ENCODE measurements at regions not wholly inside any gene's neighbourhood (a gene's known extent, or its start where the extent isn't known, plus 50 kb on each side); places are given as distances from the start of the nearest gene placed in this dataset.

GRCh38 chr5:110038297-110038997 is 348.7 kb downstream of the MAN2A1 start:
- DNase-seq, result no peak

- DNase-seq, result no peak
Measured at GRCh38 chr5:110040178-110040577, 350.5 kb downstream of the MAN2A1 start.

DNA sequence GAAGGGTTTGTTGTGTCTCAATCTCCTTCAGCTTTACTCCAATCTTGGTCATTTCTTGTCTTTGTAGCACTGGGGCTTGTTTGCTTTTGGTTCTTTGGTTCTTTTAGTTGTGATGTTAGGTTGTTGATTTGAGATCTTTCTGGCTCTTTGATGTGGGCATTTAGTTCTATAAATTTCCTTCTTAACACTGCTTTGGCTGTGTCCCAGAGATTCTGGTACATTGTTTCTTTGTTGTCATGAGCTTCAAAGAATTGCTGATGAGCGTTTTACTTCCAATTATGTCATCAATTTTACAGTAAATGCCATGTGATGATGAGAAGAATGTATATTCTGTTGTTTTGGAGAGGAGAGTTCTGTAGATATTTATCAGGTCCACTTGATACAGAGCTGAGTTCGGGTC is 353.3 kb downstream of the MAN2A1 start:
- DNase-seq, result no peak

- DNase-seq, result peak; percentile 51
Measured at GRCh38 chr5:110045158-110045557, 355.4 kb downstream of the MAN2A1 start.

DNA sequence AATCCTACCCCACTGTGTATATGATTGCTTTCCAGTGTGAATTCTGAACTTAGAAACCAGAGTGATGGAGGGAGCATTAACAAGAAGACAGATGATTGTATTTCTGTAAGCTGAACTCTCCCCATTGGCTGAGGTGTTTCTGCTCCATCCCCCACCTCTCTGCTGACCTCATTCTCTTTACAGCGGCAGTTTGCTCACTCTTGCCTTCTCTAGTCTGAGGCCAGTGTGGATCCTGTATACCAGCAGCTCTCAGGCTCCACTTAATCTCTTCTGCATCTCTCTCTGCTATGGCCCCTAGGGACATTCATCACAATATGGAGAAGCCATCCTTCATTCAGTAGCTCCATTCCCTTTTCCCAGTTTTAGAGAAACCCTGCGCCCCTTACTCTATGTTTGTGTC is 358.8 kb downstream of the MAN2A1 start:
- no peak for DNase-seq

DNA sequence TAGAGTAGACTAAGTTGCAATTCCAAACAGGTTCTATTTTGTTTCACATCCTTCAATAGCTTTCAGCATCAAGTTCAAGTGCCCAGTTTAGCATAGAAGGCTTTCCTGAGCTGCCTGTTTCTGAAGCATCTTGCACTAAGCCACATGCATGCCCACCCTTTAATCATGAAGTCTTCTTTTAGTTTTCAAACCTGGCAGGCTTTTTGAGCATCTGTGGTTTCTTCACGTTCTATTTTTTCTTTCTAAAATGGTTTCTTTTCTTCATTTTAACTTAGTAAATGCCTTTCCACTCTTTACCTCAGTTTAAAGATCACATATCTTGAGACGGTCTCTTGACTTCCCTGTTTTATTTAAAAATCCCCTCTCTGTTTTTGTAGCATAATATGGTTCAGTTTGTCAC is 360.1 kb downstream of the MAN2A1 start:
- no peak for DNase-seq

DNA sequence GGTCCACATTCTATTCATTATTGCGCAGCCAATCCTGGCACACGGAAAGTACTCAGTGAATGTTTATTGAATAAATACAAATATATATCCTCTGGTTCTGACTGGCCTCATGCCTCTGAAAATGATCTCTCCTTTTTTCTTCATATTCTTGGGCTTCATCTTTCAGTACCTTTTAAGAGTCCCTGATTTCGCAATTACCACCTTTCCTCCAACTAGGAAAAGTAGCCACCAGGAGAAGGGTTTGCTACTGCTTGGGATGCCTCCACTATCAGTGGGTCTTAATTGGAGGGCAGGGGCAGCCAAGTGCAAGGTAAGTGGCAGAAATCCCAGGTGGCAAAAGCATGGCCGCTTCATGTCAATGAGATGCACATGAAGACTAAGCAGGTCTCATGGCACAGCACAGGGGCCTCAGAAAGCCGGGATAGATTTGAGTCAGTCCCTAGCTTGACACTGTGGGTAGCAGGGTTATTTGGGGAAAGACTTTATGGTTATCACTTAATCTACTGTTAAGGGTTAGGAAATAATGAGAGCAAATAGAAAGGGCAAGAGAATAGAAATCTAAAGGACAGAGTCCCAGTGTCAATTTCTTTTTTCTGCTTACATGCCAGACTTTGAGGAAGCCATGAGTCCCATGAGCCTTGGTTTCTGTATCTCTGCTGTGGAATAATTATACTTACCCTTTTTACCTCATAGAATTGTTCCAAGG is 361.1 kb downstream of the MAN2A1 start:
- no peak for DNase-seq

GRCh38 chr5:110053205-110053604 is 363.5 kb downstream of the MAN2A1 start:
- DNase-seq, result no peak

GRCh38 chr5:110053824-110054223 is 364.1 kb downstream of the MAN2A1 start:
- DNase-seq, result no peak

DNA sequence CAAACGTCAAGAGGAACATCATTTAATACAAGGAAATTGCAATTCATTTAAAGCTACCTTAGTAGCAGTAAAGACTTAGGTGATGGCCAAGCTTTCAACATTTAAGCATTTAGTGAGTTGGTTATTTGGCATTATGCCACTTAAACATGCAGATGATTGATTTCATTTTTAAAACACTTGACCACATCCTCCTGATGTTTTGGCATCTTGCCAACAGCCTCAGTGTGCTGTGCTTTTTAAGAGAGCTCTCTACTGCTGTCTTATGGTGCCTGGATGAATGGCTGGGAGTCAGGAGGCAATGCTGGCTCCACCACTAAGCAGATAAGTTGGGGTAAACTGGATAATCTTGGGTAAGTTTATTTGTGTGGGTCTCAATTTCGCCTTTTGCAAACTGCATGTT is 364.5 kb downstream of the MAN2A1 start:
- DNase-seq, result peak; percentile 84

GRCh38 chr5:110055302-110055701 is 365.6 kb downstream of the MAN2A1 start:
- peak; percentile 52 for DNase-seq

DNA sequence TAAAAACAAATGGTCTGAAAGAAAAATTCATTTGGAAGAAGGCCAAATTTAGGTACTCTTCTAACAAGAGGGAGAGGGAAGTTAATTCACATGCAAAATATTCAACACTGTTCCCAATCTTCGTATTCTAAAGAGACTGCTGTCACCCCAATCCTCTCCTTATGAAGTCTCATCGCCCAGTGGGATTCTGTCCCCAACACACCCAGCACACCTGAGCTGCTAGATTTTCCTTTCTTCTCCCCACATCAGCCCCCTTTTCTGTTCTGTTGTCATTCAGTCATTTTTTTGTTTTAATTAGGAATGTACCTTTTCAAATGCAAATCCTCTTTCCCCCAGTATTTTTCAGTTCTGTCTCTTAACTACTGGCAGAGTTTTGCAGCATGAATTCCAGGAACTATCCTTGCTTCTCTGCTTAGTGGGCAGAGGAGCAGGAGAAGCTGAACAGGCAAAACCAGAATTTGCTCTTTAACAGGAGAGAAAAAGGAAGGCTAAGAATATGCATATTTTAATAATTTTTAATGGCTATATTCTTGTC is 366.9 kb downstream of the MAN2A1 start:
- no peak for DNase-seq

GRCh38 chr5:110058175-110058574 is 368.4 kb downstream of the MAN2A1 start:
- DNase-seq, result no peak

DNA sequence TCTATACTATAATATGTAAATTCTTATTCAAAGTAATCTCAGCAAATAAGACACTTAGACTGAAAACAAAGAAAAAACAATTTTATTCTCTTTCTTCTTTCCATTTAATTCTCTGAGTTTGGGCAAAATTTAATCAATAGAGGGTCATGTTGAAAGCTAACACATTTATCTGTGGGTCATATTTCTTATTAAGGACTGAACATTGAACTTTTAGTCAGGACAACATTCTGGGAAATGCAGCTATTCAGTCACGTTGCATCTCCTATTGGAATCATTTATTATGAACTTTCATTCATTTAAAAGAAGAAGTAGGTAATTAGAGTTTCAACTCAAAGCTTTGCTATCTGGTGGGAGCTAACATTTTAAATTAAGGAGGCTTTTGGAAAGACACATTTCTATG is 372.5 kb downstream of the MAN2A1 start:
- DNase-seq, result no peak

- DNase-seq, result peak; percentile 64
Measured at GRCh38 chr5:110063640-110064602, 374.2 kb downstream of the MAN2A1 start.

GRCh38 chr5:110064603-110065268 is 375.0 kb downstream of the MAN2A1 start:
- DNase-seq, result no peak

- no peak for DNase-seq
Measured at GRCh38 chr5:110070836-110071235, 381.1 kb downstream of the MAN2A1 start.

GRCh38 chr5:110072651-110073050 is 382.9 kb downstream of the MAN2A1 start:
- no peak for DNase-seq

DNA sequence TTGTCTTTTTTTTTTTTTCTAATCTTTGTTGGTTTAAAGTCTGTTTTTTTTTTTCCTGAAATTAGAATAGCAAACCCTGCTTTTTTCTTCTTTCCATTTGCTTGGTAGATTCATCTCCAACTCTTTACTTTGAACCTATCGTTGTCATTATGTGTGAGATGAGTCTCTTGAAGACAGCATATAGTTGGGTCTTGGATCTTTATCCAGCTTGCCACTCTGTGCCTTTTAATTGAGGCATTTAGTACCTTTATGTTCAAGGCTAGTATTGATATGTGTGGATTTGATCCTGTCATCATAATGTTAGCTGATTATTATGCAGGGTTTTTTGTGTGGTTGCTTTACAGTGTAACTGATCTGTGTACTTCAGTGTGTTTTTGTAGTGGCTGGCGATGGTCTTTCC is 383.8 kb downstream of the MAN2A1 start:
- DNase-seq, result no peak

GRCh38 chr5:110075656-110076055 is 385.9 kb downstream of the MAN2A1 start:
- DNase-seq, result no peak

DNA sequence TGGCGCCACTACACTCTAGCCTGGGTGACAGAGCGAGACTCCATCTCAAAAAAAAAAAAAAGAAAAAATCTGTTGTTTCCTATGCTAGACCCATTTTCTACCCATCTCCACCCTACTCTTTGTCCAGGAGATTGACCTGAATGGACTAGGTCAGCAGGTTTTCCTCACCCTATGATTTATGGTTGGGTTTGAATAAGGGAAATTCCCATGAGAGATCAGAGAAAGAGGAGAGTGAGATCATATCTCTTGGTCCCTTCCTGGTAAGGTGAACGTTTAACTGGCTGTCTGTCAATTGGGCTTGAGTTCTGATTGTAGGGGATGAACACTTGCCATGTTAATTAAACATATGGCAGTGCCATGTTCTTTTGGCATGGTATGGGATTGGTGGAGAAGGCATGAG is 387.4 kb downstream of the MAN2A1 start:
- no peak for DNase-seq

DNA sequence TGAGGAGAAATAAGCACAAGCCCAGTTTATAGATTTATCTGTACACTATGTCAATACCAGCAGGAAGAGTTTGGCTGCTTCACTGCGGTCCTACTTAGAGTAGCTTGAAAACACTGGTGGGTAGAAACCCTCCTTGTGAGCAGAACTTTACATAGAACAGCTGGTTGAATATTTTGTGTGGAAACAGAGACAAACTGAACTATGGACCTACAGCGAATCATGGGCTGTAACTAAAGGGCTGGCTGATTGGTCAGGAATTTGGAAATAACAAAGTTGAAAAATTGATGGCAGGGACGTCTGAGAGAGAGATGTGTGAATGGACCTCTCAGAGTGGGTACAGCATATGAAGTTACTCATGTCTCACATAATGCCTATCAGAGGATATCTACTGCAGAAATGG is 392.5 kb downstream of the MAN2A1 start:
- no peak for DNase-seq

Measured in fibroblast of skin of scalp (primary cell).